Uterus (tissue), 2 donors: ENCODE measurements at regions not wholly inside any gene's neighbourhood (a gene's known extent, or its start where the extent isn't known, plus 50 kb on each side); places are given as distances from the start of the nearest gene placed in this dataset.

Experiments used
- POLR2A ChIP-seq, 2 donors: fragments of 450-650 bp; IDR thresholded peaks; one replicate each; pipeline ENCODE4 v1.6.1; 2016; ENCODE audit warnings: antibody characterized with exemption in 2 of 2, mild to moderate bottlenecking in 1 of 2, moderate library complexity in 1 of 2
- TF ChIP-seq, protein P1 (sequence below), 4 experiments: fragments of 200-600 bp in 2 of 4; fragments of 450-650 bp in 2 of 4; sonication (generic) in 2 of 4; IDR thresholded peaks; one replicate each; pipeline ENCODE4 v1.5.1; 2016 to 2019; ENCODE audit warnings: antibody characterized with exemption in 4 of 4, mild to moderate bottlenecking in 2 of 4, moderate library complexity in 1 of 4

DNA sequence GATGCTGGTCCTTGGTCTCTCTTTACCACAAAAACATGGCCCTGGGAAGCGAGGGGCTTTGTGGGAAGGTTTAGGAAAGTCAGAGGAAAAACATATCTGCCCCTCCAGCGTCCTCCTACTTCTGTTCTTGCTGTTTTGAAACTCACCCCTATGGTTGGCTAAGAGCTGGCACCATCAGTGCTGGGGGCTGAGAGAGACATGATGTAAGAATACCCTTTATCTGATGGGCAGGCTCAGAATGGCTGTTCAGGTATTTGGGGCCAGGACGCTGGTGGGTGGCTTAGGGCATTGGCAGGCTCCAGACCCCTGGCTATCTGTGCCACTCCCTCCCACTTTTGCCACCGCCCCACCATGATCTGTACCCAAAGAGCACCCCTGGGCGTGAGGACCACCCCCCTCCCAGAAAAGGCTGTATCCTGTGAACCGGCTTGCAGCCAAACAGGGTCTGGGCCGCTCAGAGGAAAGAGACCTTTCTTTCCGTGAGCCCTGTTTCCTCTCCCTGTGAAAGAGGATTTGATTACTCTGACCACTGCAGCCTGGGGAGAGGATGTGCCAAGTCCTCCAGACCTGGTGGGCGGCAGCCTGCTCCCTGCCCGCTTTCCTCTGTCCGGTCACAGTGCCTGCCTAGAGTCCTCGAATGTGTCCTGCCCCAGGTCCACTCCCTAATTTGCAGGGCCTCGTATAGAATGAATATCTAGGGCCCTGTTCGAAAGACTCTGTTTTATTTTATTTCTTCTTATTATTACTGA lies 61.3 kb upstream of the SLC6A6 start:
- TF ChIP-seq, protein P1, sequence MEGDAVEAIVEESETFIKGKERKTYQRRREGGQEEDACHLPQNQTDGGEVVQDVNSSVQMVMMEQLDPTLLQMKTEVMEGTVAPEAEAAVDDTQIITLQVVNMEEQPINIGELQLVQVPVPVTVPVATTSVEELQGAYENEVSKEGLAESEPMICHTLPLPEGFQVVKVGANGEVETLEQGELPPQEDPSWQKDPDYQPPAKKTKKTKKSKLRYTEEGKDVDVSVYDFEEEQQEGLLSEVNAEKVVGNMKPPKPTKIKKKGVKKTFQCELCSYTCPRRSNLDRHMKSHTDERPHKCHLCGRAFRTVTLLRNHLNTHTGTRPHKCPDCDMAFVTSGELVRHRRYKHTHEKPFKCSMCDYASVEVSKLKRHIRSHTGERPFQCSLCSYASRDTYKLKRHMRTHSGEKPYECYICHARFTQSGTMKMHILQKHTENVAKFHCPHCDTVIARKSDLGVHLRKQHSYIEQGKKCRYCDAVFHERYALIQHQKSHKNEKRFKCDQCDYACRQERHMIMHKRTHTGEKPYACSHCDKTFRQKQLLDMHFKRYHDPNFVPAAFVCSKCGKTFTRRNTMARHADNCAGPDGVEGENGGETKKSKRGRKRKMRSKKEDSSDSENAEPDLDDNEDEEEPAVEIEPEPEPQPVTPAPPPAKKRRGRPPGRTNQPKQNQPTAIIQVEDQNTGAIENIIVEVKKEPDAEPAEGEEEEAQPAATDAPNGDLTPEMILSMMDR (IDR thresholded peaks at IDR 0.05), result no peak
- TF ChIP-seq POLR2A (IDR thresholded peaks at IDR 0.05), result no peak
